Fibroblast of the aortic adventitia (primary cell): ENCODE measurements at regions not wholly inside any gene's neighbourhood (a gene's known extent, or its start where the extent isn't known, plus 50 kb on each side); places are given as distances from the start of the nearest gene placed in this dataset.

Experiments used
- DNase-seq: peaks from one replicate; pipeline ENCODE4 v3.0.0-alpha.2; 2010; ENCODE audit warnings: low read depth
- H3K4me3 ChIP-seq: 2 replicates; pipeline ENCODE4 v1.5.1; 2011; ENCODE audit warnings: low read depth, mild to moderate bottlenecking, control low read depth, low read length, moderate library complexity
- TF ChIP-seq, protein P1 (sequence below): IDR thresholded peaks from 2 replicates; pipeline ENCODE4 v1.5.1; 2011; ENCODE audit warnings: mild to moderate bottlenecking, low read length, control low read depth, inconsistent platforms; ENCODE audit not compliant: insufficient read depth

DNA sequence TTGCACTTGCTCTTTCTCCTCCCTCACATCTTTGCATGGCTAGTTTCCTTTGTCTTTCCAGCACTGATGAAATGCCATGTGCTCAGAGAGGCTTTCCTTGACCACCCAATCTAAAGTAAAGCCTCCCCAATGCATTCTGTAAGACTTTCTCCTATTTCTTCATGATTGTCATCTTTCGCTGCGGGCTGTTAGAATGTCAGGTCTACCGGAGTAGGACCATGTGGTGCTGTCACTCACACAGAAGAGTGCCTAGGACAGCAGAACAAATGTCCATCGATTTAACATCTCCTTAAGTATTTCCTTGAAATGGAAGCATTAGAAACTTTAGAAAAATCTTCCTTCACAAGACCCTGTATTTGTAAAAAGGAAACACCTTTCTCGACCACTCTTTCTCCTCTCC is 99.9 kb upstream of the TMC3 start:
- no peak overlapping the region for H3K4me3 ChIP-seq
- TF ChIP-seq, protein P1, sequence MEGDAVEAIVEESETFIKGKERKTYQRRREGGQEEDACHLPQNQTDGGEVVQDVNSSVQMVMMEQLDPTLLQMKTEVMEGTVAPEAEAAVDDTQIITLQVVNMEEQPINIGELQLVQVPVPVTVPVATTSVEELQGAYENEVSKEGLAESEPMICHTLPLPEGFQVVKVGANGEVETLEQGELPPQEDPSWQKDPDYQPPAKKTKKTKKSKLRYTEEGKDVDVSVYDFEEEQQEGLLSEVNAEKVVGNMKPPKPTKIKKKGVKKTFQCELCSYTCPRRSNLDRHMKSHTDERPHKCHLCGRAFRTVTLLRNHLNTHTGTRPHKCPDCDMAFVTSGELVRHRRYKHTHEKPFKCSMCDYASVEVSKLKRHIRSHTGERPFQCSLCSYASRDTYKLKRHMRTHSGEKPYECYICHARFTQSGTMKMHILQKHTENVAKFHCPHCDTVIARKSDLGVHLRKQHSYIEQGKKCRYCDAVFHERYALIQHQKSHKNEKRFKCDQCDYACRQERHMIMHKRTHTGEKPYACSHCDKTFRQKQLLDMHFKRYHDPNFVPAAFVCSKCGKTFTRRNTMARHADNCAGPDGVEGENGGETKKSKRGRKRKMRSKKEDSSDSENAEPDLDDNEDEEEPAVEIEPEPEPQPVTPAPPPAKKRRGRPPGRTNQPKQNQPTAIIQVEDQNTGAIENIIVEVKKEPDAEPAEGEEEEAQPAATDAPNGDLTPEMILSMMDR: no peak
- DNase-seq: no peak

DNA sequence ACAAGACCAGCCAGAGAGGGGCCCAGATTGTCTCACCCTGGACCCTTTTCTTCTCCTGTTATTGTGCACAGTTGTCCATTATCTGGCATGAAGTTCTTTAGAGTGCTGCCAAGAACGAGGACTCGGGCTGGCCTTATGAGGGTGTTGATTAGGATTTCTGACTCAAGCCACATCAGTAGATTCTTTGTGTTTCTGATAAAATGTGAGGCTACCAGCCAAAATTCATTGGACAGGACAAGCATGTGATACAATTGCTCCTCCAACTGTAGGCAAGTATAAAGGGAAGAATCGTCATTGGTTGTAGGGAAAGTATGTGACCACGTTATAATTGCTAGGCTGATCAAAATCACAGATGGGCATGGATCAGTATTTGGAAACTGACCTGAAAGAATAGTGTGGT is 99.2 kb upstream of the TMC3 start:
- no peak overlapping the region for H3K4me3 ChIP-seq
- TF ChIP-seq, protein P1: no peak
- no peak for DNase-seq

DNA sequence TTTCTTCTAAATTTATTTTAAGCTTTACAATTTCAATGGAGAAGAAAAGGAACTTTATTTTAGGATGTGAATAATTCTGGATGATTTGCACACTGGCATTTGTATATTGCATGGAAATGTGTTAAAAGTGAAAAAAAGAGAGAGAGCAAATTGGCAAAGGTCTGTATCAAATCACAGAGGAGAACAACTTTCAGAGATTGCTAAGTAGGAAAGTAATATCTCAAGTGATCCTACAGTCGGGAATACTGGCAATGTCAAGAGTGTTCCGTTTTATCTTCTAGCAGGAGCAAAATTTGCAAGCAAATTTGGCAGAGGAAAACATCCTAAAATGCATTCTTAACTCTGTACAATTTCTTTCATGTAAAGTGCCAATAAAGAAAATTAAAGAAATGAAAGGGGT is 97.1 kb upstream of the TMC3 start:
- TF ChIP-seq, protein P1: no peak
- no peak overlapping the region for H3K4me3 ChIP-seq
- DNase-seq: no peak

DNA sequence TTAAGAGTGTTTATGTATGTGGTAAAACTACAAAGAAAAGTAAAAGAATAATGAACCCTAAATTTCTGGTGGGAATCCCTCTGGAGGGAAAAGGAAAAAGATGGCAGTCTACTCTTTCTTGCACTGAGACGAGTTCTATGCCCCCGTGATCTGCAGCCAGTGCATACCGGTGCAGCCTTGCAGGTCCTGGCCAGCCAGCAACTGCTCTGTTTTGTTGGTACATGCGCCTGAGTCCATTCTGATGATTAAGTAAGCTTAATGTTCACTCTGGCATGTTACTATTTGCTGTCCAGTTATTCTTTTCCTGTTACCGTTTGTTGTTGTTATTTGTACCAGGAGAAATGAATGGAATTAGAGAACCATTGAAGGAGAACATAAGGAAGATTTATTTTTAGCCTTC is 95.1 kb upstream of the TMC3 start:
- no peak overlapping the region for H3K4me3 ChIP-seq
- DNase-seq: no peak
- TF ChIP-seq, protein P1: no peak

DNA sequence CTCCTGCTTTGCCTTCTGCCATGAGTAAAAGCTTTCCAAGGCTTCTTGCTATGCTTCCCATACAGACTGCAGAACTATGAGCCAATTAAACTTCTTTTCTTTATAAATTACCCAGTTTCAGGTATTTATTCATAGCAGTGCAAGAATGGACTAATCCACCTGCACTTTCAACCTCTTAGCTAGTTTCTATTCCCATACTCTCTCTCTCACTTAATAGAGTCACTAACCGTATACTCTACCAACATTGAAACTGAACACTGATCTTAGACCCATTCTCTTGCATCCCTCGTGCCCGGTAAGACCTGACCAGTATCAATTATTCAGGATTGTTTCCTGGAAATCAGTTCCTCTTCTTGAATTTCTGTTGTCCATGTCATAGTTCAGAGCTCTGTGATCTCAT is 92.7 kb upstream of the TMC3 start:
- TF ChIP-seq, protein P1: no peak
- no peak for DNase-seq

DNA sequence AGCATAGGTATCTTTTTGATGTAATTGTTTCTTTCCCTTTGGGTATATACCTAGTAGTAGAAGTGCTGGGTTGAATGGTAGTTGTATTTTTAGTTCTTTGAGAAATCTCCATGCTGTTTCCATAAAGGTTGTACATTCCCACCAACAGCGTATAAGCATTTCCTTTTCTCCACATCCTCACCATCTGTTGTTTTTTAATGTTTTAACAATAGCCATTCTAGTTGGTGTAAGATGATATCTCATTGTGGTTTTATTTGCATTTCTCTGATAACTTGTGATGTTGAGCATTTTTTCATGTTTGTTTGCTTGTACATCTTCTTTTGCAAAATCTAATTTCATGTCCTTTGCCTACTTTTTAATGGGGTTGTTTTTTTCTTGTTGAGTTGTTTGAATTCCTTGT is 80.0 kb upstream of the TMC3 start:
- DNase-seq: no peak
- H3K4me3 ChIP-seq: no peak overlapping the region
- TF ChIP-seq, protein P1: no peak

More for the DNA sequence above, 92.7 kb upstream of the TMC3 start:
- no peak overlapping the region for H3K4me3 ChIP-seq

DNA sequence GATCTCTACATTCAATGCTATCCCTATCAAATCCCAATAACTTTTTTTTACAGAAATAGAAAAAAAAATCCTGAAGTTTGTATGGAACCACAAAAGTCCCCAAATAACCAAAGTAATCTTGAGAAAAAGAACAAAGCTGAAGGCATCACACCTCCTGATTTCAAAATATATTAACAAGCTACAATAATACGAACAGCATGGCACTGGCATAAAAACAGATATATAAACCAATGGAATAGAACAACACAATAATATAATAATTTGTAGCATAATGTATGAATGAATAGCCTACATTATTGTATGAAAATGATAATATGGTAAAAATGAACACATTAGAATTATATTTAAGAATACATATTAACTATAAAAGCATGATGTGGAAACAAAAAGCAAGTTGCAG is 76.7 kb upstream of the TMC3 start:
- TF ChIP-seq, protein P1: no peak
- no peak for DNase-seq

More for the DNA sequence above, 76.7 kb upstream of the TMC3 start:
- no peak overlapping the region for H3K4me3 ChIP-seq
